Esophagus squamous epithelium (tissue), 5 donors: ENCODE measurements at regions not wholly inside any gene's neighbourhood (a gene's known extent, or its start where the extent isn't known, plus 50 kb on each side); places are given as distances from the start of the nearest gene placed in this dataset.

ENCODE experiments used
- DNase-seq: peaks from one replicate; lab custom pipeline; 2025; lab: John Stamatoyannopoulos, UW
- H3K27ac ChIP-seq, 4 donors: fragments of 200-600 bp; sonication (generic); one replicate each; pipeline ENCODE4 v1.5.1; 2016 to 2019; ENCODE audit warnings: mild to moderate bottlenecking in 1 of 4
- H3K27me3 ChIP-seq, 4 donors: fragments of 200-600 bp; sonication (generic); 1 replicate in 3 of 4; 2 replicates in 1 of 4; pipeline versions ENCODE4 v1.5.1 to v1.6.0; 2017 to 2021; ENCODE audit warnings: antibody characterized with exemption in 1 of 4
- H3K36me3 ChIP-seq, 3 donors: fragments of 200-600 bp; sonication (generic); one replicate each; pipeline ENCODE4 v1.5.1; 2016 to 2019
- H3K4me1 ChIP-seq, 3 donors: fragments of 200-600 bp; sonication (generic); one replicate each; pipeline ENCODE4 v1.5.1; 2017 to 2019
- H3K4me3 ChIP-seq, 4 donors: fragments of 200-600 bp; sonication (generic); 1 replicate in 3 of 4; 2 replicates in 1 of 4; pipeline ENCODE4 v1.5.1; 2016 to 2019; ENCODE audit warnings: mild to moderate bottlenecking in 2 of 4, moderate library complexity in 1 of 4
- H3K9me3 ChIP-seq, 3 donors: fragments of 200-600 bp; sonication (generic); one replicate each; pipeline ENCODE4 v1.5.1; 2016 to 2019
- CTCF ChIP-seq, 6 experiments: fragments of 450-650 bp in 4 of 6; fragments of 200-600 bp in 2 of 6; sonication (generic) in 2 of 6; IDR thresholded peaks; one replicate each; pipeline ENCODE4 v1.5.1; 2016 to 2019; ENCODE audit warnings: antibody characterized with exemption in 6 of 6, mild to moderate bottlenecking in 4 of 6, moderate library complexity in 4 of 6
- POLR2A ChIP-seq, 4 donors: fragments of 450-650 bp; IDR thresholded peaks; one replicate each; pipeline ENCODE4 v1.6.1; 2017; ENCODE audit warnings: antibody characterized with exemption in 4 of 4, mild to moderate bottlenecking in 4 of 4, moderate library complexity in 3 of 4
- WGBS, 2 donors: methylation state at CpG; one replicate each; pipeline ENCODE4 v1.1.5; 2018; 5-methylcytosine and 5-hydroxymethylcytosine counted together
- intact Hi-C: fragments of 100-400 bp; cut with DNase I; formaldehyde crosslinking; loops from one replicate; pipeline ENCODE4 v1.15.0; 2022
- donor health status: DM: yes; HTN: yes; CAD: no.

- no peak for DNase-seq
Observed at GRCh38 chr7:52720856-52721255, 314.6 kb upstream of the POM121L12 start.

GRCh38 chr7:52719677-52720076 is 315.8 kb upstream of the POM121L12 start:
- Histone ChIP-seq H3K36me3 (no peaks in the 10 kb centered on the region), H3K4me1 (no peaks in the 10 kb centered on the region), H3K27ac (no peak overlapping the region), H3K4me3 (no peak overlapping the region), H3K9me3 (no peaks in the 10 kb centered on the region), H3K27me3 (no peaks in the 10 kb centered on the region)
- DNase-seq = no peak
- 26 to 67% methylated on average over 2 to 3 of the region's 3 CpGs for WGBS, 2 donors
- intact Hi-C loops = no loop called here
- TF ChIP-seq CTCF (IDR thresholded peaks at IDR 0.05) (no peak), POLR2A (IDR thresholded peaks at IDR 0.05) (no peak)

More at GRCh38 chr7:52720856-52721255, 314.6 kb upstream of the POM121L12 start:
- H3K9me3 ChIP-seq = no peaks in the 10 kb centered on the region
- H3K27me3 ChIP-seq = no peaks in the 10 kb centered on the region
- intact Hi-C loops = no loop called here
- H3K4me1 ChIP-seq = no peaks in the 10 kb centered on the region
- H3K4me3 ChIP-seq = no peak overlapping the region
- H3K27ac ChIP-seq = no peak overlapping the region
- no peaks in the 10 kb centered on the region for H3K36me3 ChIP-seq
- WGBS, 2 donors = 80 to 83% methylated on average over 2 of the region's 2 CpGs
- TF ChIP-seq CTCF (IDR thresholded peaks at IDR 0.05) (no peak), POLR2A (IDR thresholded peaks at IDR 0.05) (no peak)

GRCh38 chr7:52715701-52716100 is 319.7 kb upstream of the POM121L12 start:
- no peak overlapping the region for H3K4me3 ChIP-seq
- no peaks in the 10 kb centered on the region for H3K27me3 ChIP-seq
- no peaks in the 10 kb centered on the region for H3K36me3 ChIP-seq
- peaks cover 0 to 9% (median 0%) of the 10 kb centered on the region in 3 donors for H3K9me3 ChIP-seq
- no peak overlapping the region for H3K27ac ChIP-seq
- no peaks in the 10 kb centered on the region for H3K4me1 ChIP-seq
- DNase-seq = no peak
- intact Hi-C loops = no loop called here
- no peak for TF ChIP-seq CTCF (IDR thresholded peaks at IDR 0.05)
- TF ChIP-seq POLR2A (IDR thresholded peaks at IDR 0.05) = no peak
- 75 to 77% methylated on average over 6 to 7 of the region's 7 CpGs for WGBS, 2 donors

- Histone ChIP-seq H3K27me3 (no peaks in the 10 kb centered on the region), H3K4me3 (no peak overlapping the region), H3K27ac (no peak overlapping the region), H3K36me3 (no peaks in the 10 kb centered on the region), H3K9me3 (peaks cover 0 to 9% (median 0%) of the 10 kb centered on the region in 3 donors), H3K4me1 (no peaks in the 10 kb centered on the region)
- DNase-seq = no peak
- TF ChIP-seq POLR2A (IDR thresholded peaks at IDR 0.05) = no peak
- TF ChIP-seq CTCF (IDR thresholded peaks at IDR 0.05) = no peak
- 72 to 88% methylated on average over 2 of the region's 2 CpGs for WGBS, 2 donors
- intact Hi-C loops = no loop called here
Observed at GRCh38 chr7:52712938-52713337, 322.5 kb upstream of the POM121L12 start.

- Histone ChIP-seq H3K36me3 (no peaks in the 10 kb centered on the region), H3K27me3 (no peaks in the 10 kb centered on the region), H3K27ac (no peak overlapping the region), H3K4me3 (no peak overlapping the region), H3K9me3 (peaks cover 0 to 9% (median 0%) of the 10 kb centered on the region in 3 donors), H3K4me1 (no peaks in the 10 kb centered on the region)
- WGBS, 2 donors = 30 to 44% methylated on average over 1 of the region's 1 CpG
- no peak for DNase-seq
- TF ChIP-seq POLR2A (IDR thresholded peaks at IDR 0.05) (no peak), CTCF (IDR thresholded peaks at IDR 0.05) (no peak)
- intact Hi-C loops = no loop called here
Observed at GRCh38 chr7:52711951-52712350, 323.5 kb upstream of the POM121L12 start.
